ENCODE measurements at regions not wholly inside any gene's neighbourhood (a gene's known extent, or its start where the extent isn't known, plus 50 kb on each side); places are given as distances from the start of the nearest gene placed in this dataset.

GRCh38 chr4:127006446-127006877, 626.3 kb upstream of the INTU start:
- TF ChIP-seq, protein P1, sequence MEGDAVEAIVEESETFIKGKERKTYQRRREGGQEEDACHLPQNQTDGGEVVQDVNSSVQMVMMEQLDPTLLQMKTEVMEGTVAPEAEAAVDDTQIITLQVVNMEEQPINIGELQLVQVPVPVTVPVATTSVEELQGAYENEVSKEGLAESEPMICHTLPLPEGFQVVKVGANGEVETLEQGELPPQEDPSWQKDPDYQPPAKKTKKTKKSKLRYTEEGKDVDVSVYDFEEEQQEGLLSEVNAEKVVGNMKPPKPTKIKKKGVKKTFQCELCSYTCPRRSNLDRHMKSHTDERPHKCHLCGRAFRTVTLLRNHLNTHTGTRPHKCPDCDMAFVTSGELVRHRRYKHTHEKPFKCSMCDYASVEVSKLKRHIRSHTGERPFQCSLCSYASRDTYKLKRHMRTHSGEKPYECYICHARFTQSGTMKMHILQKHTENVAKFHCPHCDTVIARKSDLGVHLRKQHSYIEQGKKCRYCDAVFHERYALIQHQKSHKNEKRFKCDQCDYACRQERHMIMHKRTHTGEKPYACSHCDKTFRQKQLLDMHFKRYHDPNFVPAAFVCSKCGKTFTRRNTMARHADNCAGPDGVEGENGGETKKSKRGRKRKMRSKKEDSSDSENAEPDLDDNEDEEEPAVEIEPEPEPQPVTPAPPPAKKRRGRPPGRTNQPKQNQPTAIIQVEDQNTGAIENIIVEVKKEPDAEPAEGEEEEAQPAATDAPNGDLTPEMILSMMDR (IDR thresholded peaks at IDR 0.05; ENCODE audit: borderline replicate concordance, extremely low read depth, low read length, poor library complexity, severe bottlenecking) = no peak
- TF ChIP-seq EZH2 (IDR thresholded peaks at IDR 0.05; ENCODE audit: borderline replicate concordance, low read depth, low read length, severe bottlenecking) = no peak
